ENCODE measurements at regions not wholly inside any gene's neighbourhood (a gene's known extent, or its start where the extent isn't known, plus 50 kb on each side); places are given as distances from the start of the nearest gene placed in this dataset.

GRCh38 chr13:84910423-84910822, 888.8 kb downstream of the SLITRK6 start:
- no peak for TF ChIP-seq SIN3A (IDR thresholded peaks at IDR 0.05; ENCODE audit: borderline replicate concordance, insufficient read depth, low read length)
- TF ChIP-seq, protein P1, sequence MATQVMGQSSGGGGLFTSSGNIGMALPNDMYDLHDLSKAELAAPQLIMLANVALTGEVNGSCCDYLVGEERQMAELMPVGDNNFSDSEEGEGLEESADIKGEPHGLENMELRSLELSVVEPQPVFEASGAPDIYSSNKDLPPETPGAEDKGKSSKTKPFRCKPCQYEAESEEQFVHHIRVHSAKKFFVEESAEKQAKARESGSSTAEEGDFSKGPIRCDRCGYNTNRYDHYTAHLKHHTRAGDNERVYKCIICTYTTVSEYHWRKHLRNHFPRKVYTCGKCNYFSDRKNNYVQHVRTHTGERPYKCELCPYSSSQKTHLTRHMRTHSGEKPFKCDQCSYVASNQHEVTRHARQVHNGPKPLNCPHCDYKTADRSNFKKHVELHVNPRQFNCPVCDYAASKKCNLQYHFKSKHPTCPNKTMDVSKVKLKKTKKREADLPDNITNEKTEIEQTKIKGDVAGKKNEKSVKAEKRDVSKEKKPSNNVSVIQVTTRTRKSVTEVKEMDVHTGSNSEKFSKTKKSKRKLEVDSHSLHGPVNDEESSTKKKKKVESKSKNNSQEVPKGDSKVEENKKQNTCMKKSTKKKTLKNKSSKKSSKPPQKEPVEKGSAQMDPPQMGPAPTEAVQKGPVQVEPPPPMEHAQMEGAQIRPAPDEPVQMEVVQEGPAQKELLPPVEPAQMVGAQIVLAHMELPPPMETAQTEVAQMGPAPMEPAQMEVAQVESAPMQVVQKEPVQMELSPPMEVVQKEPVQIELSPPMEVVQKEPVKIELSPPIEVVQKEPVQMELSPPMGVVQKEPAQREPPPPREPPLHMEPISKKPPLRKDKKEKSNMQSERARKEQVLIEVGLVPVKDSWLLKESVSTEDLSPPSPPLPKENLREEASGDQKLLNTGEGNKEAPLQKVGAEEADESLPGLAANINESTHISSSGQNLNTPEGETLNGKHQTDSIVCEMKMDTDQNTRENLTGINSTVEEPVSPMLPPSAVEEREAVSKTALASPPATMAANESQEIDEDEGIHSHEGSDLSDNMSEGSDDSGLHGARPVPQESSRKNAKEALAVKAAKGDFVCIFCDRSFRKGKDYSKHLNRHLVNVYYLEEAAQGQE (IDR thresholded peaks at IDR 0.05; ENCODE audit: insufficient read depth in 1 of 2, low read depth in 2 of 2, low read length in 2 of 2) = no peak
